GM12873 (cell line): ENCODE measurements at regions not wholly inside any gene's neighbourhood (a gene's known extent, or its start where the extent isn't known, plus 50 kb on each side); places are given as distances from the start of the nearest gene placed in this dataset.

Experiments
- TF ChIP-seq, protein P1 (sequence below): IDR thresholded peaks from 2 replicates; pipeline ENCODE4 v1.5.1; 2012; ENCODE audit warnings: low read depth, mild to moderate bottlenecking, moderate library complexity, low read length, control low read depth; ENCODE audit not compliant: insufficient read depth; ENCODE audit errors: missing control alignments

DNA sequence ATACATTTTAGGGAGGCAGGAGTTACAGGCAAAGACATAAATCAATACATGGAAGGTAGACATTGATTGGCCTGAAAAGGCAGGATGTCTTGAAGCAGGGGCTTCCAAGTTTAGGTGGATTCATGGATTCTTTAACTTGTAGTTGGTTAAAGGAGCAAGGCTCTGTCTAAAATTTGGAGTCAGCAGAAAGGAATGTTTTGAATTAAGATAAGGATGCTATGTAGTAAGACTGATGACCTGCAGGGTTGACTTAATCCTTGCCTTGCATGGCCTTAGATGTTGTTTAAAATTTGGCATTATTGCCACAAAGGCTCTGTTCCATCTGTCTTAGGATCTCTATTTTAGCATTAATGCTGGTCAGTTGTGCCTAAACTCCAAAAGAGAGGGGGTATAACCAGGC lies 171.3 kb downstream of the C5orf15 start:
- TF ChIP-seq, protein P1, sequence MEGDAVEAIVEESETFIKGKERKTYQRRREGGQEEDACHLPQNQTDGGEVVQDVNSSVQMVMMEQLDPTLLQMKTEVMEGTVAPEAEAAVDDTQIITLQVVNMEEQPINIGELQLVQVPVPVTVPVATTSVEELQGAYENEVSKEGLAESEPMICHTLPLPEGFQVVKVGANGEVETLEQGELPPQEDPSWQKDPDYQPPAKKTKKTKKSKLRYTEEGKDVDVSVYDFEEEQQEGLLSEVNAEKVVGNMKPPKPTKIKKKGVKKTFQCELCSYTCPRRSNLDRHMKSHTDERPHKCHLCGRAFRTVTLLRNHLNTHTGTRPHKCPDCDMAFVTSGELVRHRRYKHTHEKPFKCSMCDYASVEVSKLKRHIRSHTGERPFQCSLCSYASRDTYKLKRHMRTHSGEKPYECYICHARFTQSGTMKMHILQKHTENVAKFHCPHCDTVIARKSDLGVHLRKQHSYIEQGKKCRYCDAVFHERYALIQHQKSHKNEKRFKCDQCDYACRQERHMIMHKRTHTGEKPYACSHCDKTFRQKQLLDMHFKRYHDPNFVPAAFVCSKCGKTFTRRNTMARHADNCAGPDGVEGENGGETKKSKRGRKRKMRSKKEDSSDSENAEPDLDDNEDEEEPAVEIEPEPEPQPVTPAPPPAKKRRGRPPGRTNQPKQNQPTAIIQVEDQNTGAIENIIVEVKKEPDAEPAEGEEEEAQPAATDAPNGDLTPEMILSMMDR = no peak

DNA sequence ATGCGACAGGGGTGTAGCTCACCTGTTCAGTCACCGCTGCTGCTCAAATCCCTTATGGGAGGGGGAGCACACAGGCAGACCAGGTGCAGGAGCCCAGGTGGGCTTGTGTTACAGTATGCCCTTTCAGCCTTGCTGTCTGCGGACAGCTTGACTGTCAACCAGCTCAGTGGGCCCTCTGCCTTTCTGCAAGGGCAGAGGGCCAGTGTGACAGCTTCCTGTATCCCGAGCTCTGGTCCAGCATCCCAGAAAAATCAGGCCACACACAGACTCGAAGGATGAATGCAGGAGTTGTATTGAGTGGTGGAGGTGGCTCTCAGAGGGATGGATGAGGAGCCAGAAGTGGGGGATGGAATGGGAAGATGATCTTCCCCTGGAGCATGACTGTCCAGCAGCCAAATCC lies 172.2 kb downstream of the C5orf15 start:
- TF ChIP-seq, protein P1 = no peak

DNA sequence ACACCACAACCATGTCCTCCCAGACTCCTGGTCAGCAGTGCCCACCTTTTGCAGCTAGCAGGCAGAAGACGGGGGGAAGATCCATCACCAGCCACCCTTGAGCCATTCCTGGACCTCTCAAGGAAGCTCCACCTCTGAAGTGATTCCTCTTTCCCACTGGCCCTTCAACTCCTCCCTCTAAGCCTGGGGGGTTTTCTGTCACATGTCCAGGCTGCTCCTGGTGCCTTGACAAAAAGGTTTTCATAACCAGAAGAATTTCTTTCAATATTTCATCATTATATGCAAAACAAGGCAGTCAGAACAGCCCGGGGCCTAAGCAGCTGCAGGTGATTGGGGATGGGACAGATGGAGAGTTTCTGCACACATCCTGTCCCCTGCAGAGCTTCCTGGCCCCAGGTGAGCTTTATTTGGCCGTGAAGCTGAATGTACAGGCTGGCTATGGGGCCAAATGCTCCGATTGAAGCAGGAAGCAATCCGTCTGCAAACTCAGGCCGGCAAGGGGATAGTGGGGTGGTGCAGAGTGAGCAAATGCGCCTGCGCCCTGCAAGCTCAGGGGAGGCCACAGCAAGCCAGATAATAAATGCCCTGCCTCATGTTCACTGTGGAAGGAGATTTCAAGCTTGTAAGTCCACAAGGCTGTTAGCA lies 173.5 kb downstream of the C5orf15 start:
- TF ChIP-seq, protein P1 = no peak

DNA sequence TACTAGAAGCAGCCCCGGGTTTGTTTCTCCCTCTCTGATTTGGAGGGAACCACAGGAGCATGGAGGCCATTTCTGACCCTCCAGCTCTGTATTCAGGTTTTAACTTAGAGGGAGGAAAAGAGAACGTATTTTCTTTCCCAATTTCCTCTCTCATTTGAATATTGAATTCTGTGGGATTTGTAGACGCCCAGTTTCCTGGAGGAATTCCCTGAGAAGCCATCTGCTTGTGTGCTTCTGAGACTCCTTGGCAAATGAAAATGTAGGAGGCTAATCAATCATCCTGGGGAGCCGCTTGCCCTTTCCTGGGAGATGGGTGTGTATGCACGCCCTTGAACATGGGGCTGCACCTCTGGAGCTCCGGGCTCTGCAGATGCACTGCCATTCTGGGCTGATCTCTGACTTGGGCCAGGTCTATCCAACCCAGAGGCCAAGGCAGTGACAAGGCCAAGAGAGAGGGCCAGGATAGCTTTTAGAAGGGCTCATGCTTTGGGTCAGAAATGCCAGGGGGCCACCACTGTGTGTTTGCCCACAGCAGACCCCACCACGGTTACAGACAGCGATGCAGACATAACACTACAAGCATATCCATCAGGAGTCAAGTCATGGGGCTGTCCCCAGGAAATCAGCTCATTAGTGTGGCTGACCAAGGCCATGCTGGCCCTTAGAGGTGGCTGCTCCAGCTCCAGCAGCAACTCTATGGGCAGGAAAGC lies 174.5 kb downstream of the C5orf15 start:
- TF ChIP-seq, protein P1 = no peak

DNA sequence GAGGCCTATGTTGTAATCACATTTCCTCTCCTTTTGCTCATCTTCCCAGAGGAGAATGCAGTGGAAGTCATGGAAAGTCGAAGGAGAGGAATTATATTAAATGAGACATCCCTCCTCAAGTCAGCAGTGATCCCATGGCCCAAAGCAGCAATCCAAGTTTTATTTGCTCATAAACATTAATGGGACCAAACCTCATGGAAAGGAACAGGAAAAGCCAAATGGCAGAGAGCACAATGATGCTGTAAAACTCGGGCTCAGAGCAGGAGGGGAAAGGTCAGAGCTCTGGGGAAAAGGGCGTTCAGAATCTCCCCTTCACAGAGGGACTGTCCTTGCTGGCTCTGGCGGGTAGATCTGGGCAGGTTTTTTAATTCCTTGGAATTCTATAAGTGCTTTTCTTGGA lies 175.8 kb downstream of the C5orf15 start:
- TF ChIP-seq, protein P1 = no peak

DNA sequence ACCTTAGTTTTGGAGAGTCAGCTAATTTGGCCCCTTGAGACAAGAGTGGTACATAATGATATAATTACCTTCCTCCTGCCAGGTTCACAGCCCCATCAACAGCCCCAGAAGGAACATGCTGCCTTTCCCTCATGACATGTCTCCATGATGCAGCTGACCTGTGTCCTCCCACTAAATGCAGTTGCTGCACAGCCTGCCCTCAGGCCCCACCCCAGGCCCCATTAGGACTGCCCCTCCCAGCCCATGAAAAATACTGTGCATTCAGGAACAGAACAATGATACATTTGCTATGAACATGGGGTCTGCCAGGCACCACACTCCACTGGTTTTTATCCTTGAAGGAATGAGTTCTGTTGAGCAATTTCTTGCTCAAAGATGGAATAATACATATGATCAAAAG lies 176.4 kb downstream of the C5orf15 start:
- TF ChIP-seq, protein P1 = no peak

DNA sequence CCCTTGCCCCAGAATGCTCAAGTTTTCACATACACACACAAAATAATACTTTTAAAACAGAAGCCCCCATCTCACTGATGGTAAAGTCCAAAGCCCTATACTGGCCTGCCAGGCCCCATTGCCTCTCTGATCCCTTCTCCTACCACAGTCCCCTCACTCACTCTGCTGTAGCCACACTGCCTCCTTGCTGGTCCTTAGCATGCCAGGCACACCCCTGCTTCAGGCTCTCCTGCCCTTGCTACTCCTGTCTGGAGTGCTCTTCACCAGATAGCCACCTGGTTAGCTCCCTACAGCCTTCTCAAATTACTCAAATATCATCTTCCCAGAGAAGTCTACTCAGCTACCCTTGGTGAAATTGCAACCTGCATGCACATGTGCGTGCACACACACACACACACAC lies 177.5 kb downstream of the C5orf15 start:
- TF ChIP-seq, protein P1 = no peak
